HepG2 (cell line): ENCODE measurements at regions not wholly inside any gene's neighbourhood (a gene's known extent, or its start where the extent isn't known, plus 50 kb on each side); places are given as distances from the start of the nearest gene placed in this dataset.

Source experiments
- ADNP ChIP-seq: sonication (generic); formaldehyde crosslinking; IDR thresholded peaks from 2 replicates; pipeline ENCODE4 v1.4.0; 2020; ENCODE audit warnings: missing genetic modification reagents
- AKAP8 ChIP-seq: sonication (generic); formaldehyde crosslinking; IDR thresholded peaks from 2 replicates; pipeline ENCODE4 v1.5.1; 2020; ENCODE audit warnings: mild to moderate bottlenecking, missing genetic modification reagents
- ARNT2 ChIP-seq: sonication (generic); formaldehyde crosslinking; IDR thresholded peaks from 2 replicates; pipeline ENCODE4 v1.8.0; 2022; ENCODE audit warnings: mild to moderate bottlenecking, low read depth, missing genetic modification reagents, moderate library complexity
- ARNTL ChIP-seq: sonication (generic); formaldehyde crosslinking; IDR thresholded peaks from 2 replicates; pipeline ENCODE4 v1.4.0; 2020; ENCODE audit warnings: mild to moderate bottlenecking, missing genetic modification reagents
- BORCS8-MEF2B ChIP-seq: sonication (generic); formaldehyde crosslinking; IDR thresholded peaks from 2 replicates; pipeline ENCODE4 v1.8.0; 2022; ENCODE audit warnings: mild to moderate bottlenecking, missing genetic modification reagents
- HDAC6 ChIP-seq: fragments of 200-600 bp; sonication (generic); IDR thresholded peaks from 2 replicates; pipeline ENCODE4 v1.7.0; 2017; ENCODE audit warnings: mild to moderate bottlenecking, antibody characterized with exemption, low read length, low read depth
- HNF4G ChIP-seq, 2 experiments: sonication (generic) in 1 of 2; formaldehyde crosslinking in 1 of 2; IDR thresholded peaks; 2 replicates each; pipeline versions ENCODE4 v1.4.0 to v1.6.1; 2011 to 2020; ENCODE audit warnings: borderline replicate concordance in 2 of 2, low read depth in 2 of 2, mild to moderate bottlenecking in 2 of 2, low read length in 1 of 2, missing genetic modification reagents in 1 of 2, moderate library complexity in 1 of 2
- JDP2 ChIP-seq: sonication (generic); formaldehyde crosslinking; IDR thresholded peaks from 2 replicates; pipeline ENCODE4 v1.8.1; 2022; ENCODE audit warnings: missing genetic modification reagents, borderline replicate concordance
- MLLT10 ChIP-seq: sonication (generic); formaldehyde crosslinking; IDR thresholded peaks from 2 replicates; pipeline ENCODE4 v1.4.0; 2020; ENCODE audit warnings: missing genetic modification reagents
- MYNN ChIP-seq: sonication (generic); formaldehyde crosslinking; IDR thresholded peaks from 2 replicates; pipeline ENCODE4 v1.4.0; 2020; ENCODE audit warnings: mild to moderate bottlenecking, low read depth, missing genetic modification reagents
- NR2F2 ChIP-seq: IDR thresholded peaks from 2 replicates; pipeline ENCODE4 v1.6.1; 2012; ENCODE audit warnings: low read depth, inconsistent platforms, borderline replicate concordance
- RCOR2 ChIP-seq: IDR thresholded peaks from 2 replicates; pipeline ENCODE4 v1.6.1; 2016; ENCODE audit warnings: missing biosample characterization, missing genetic modification reagents
- SIX4 ChIP-seq: sonication (generic); formaldehyde crosslinking; IDR thresholded peaks from 2 replicates; pipeline ENCODE4 v1.4.0; 2020; ENCODE audit warnings: missing genetic modification reagents
- TBX2 ChIP-seq: sonication (generic); formaldehyde crosslinking; IDR thresholded peaks from 2 replicates; pipeline ENCODE4 v1.5.0; 2020; ENCODE audit warnings: missing genetic modification reagents, mild to moderate bottlenecking, borderline replicate concordance
- THYN1 ChIP-seq: sonication (generic); formaldehyde crosslinking; IDR thresholded peaks from 2 replicates; pipeline ENCODE4 v1.8.1; 2023; ENCODE audit warnings: low read depth, mild to moderate bottlenecking, moderate library complexity, missing genetic modification reagents, borderline replicate concordance
- TRAFD1 ChIP-seq: sonication (generic); formaldehyde crosslinking; IDR thresholded peaks from 2 replicates; pipeline ENCODE4 v1.5.1; 2020; ENCODE audit warnings: missing genetic modification reagents, mild to moderate bottlenecking, borderline replicate concordance
- ZNF124 ChIP-seq: sonication (generic); formaldehyde crosslinking; IDR thresholded peaks from 2 replicates; pipeline ENCODE4 v1.4.0; 2020; ENCODE audit warnings: missing genetic modification reagents
- ZNF274 ChIP-seq: sonication (generic); formaldehyde crosslinking; IDR thresholded peaks from 2 replicates; pipeline ENCODE4 v1.5.1; 2020; ENCODE audit warnings: mild to moderate bottlenecking, missing genetic modification reagents
- ZNF3 ChIP-seq: IDR thresholded peaks from 2 replicates; pipeline ENCODE4 v1.7.0; 2017; ENCODE audit warnings: inconsistent platforms
- ZNF343 ChIP-seq: sonication (generic); formaldehyde crosslinking; IDR thresholded peaks from 2 replicates; pipeline ENCODE4 v1.4.0; 2020; ENCODE audit warnings: mild to moderate bottlenecking, missing genetic modification reagents
- ZNF564 ChIP-seq: sonication (generic); formaldehyde crosslinking; IDR thresholded peaks from 2 replicates; pipeline ENCODE4 v1.8.1; 2023; ENCODE audit warnings: mild to moderate bottlenecking, missing genetic modification reagents
- ZNF703 ChIP-seq: sonication (generic); formaldehyde crosslinking; IDR thresholded peaks from 2 replicates; pipeline ENCODE4 v1.5.1; 2020; ENCODE audit warnings: missing genetic modification reagents, mild to moderate bottlenecking, moderate library complexity, borderline replicate concordance
- ZNF704 ChIP-seq: sonication (generic); formaldehyde crosslinking; IDR thresholded peaks from 2 replicates; pipeline ENCODE4 v1.8.1; 2023; ENCODE audit warnings: mild to moderate bottlenecking, inconsistent platforms, moderate library complexity, missing genetic modification reagents, borderline replicate concordance
- ZZZ3 ChIP-seq: sonication (generic); formaldehyde crosslinking; IDR thresholded peaks from 2 replicates; pipeline ENCODE4 v1.4.0; 2020; ENCODE audit warnings: missing genetic modification reagents, mild to moderate bottlenecking, borderline replicate concordance
- TF ChIP-seq, protein P1 (sequence below): sonication (generic); formaldehyde crosslinking; IDR thresholded peaks from 2 replicates; pipeline ENCODE4; 2020; ENCODE audit warnings: missing genetic modification reagents, mild to moderate bottlenecking, borderline replicate concordance
- TF ChIP-seq, protein P2 (sequence below): sonication (generic); formaldehyde crosslinking; IDR thresholded peaks from 2 replicates; pipeline ENCODE4 v1.4.0; 2020; ENCODE audit warnings: missing genetic modification reagents

- TF ChIP-seq ZNF704: no peak
- TF ChIP-seq HNF4G (IDR thresholded peaks at IDR 0.05; ENCODE audit: borderline replicate concordance, low read depth, low read length): peak; percentile 41; the same call in 1 of the 2 replicates
- TF ChIP-seq HNF4G (CRISPR knock-in tag; IDR thresholded peaks at IDR 0.05; ENCODE audit: borderline replicate concordance, low read depth): no peak
- no peak for TF ChIP-seq MYNN (CRISPR knock-in tag)
- TF ChIP-seq THYN1: no peak
- no peak for TF ChIP-seq ZNF564 (CRISPR knock-in tag)
- TF ChIP-seq ZNF703 (CRISPR knock-in tag): no peak
- TF ChIP-seq MLLT10 (CRISPR knock-in tag): no peak
- TF ChIP-seq JDP2 (CRISPR knock-in tag): no peak
- no peak for TF ChIP-seq AKAP8 (CRISPR knock-in tag)
- no peak for TF ChIP-seq TRAFD1 (CRISPR knock-in tag)
- TF ChIP-seq ZNF274 (CRISPR knock-in tag): no peak
- no peak for TF ChIP-seq ZNF343 (CRISPR knock-in tag)
- TF ChIP-seq, protein P1, sequence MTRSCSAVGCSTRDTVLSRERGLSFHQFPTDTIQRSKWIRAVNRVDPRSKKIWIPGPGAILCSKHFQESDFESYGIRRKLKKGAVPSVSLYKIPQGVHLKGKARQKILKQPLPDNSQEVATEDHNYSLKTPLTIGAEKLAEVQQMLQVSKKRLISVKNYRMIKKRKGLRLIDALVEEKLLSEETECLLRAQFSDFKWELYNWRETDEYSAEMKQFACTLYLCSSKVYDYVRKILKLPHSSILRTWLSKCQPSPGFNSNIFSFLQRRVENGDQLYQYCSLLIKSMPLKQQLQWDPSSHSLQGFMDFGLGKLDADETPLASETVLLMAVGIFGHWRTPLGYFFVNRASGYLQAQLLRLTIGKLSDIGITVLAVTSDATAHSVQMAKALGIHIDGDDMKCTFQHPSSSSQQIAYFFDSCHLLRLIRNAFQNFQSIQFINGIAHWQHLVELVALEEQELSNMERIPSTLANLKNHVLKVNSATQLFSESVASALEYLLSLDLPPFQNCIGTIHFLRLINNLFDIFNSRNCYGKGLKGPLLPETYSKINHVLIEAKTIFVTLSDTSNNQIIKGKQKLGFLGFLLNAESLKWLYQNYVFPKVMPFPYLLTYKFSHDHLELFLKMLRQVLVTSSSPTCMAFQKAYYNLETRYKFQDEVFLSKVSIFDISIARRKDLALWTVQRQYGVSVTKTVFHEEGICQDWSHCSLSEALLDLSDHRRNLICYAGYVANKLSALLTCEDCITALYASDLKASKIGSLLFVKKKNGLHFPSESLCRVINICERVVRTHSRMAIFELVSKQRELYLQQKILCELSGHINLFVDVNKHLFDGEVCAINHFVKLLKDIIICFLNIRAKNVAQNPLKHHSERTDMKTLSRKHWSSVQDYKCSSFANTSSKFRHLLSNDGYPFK (CRISPR knock-in tag): no peak
- TF ChIP-seq ZNF124 (CRISPR knock-in tag): no peak
- 0 out of 2 replicates have a peak, but pooled peaks have one; percentile 11 for TF ChIP-seq SIX4 (CRISPR knock-in tag)
- no peak for TF ChIP-seq ZZZ3
- TF ChIP-seq ARNT2 (CRISPR knock-in tag): no peak
- TF ChIP-seq RCOR2: no peak
- no peak for TF ChIP-seq ARNTL (CRISPR knock-in tag)
- TF ChIP-seq NR2F2: no peak
- no peak for TF ChIP-seq HDAC6
- no peak for TF ChIP-seq ZNF3 (CRISPR knock-in tag)
- no peak for TF ChIP-seq TBX2
- TF ChIP-seq BORCS8-MEF2B (CRISPR knock-in tag): no peak
- no peak for TF ChIP-seq ADNP (CRISPR knock-in tag)
- TF ChIP-seq, protein P2, sequence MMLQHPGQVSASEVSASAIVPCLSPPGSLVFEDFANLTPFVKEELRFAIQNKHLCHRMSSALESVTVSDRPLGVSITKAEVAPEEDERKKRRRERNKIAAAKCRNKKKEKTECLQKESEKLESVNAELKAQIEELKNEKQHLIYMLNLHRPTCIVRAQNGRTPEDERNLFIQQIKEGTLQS (CRISPR knock-in tag): no peak
Measured at GRCh38 chr10:33832124-33832787, 497.8 kb upstream of the NRP1 start (continued).
